ENCODE measurements at regions not wholly inside any gene's neighbourhood (a gene's known extent, or its start where the extent isn't known, plus 50 kb on each side); places are given as distances from the start of the nearest gene placed in this dataset.
"Not testable (repeated sequence)": the region's sequence is repeated elsewhere in the genome, so short reads cannot be mapped to it uniquely, and the experiment has no call there.

- H3K9me3 ChIP-seq (ENCODE audit: control insufficient read depth, insufficient read depth, low read length); H3K4me3 ChIP-seq (ENCODE audit: low read length); H3K27me3 Mint-ChIP-seq (ENCODE audit: low read depth in 2 of 2); H3K27me3 ChIP-seq (ENCODE audit: control insufficient read depth, insufficient read depth, low read length); H3K27ac ChIP-seq (ENCODE audit: low read length); ATAC-seq; H3K9me3 Mint-ChIP-seq; H3K4me1 ChIP-seq (ENCODE audit: control insufficient read depth, insufficient read depth, low read length); H3K36me3 Mint-ChIP-seq; intact Hi-C loops (cut with micrococcal nuclease); H3K4me3 Mint-ChIP-seq; H3K36me3 ChIP-seq (ENCODE audit: control insufficient read depth, insufficient read depth, low read length); DNase-seq; H3K27ac Mint-ChIP-seq; H3K4me1 Mint-ChIP-seq: not testable (repeated sequence)
- 40% methylated on average over 4 of the region's 10 CpGs for WGBS (ENCODE audit: insufficient coverage)
Measured at GRCh38 chr22:12541412-12542170, 2986.4 kb upstream of the OR11H1 start.

- H3K27me3 ChIP-seq (ENCODE audit: control insufficient read depth, insufficient read depth, low read length); intact Hi-C loops (cut with micrococcal nuclease); H3K9me3 ChIP-seq (ENCODE audit: control insufficient read depth, insufficient read depth, low read length); H3K27ac ChIP-seq (ENCODE audit: low read length); H3K4me1 ChIP-seq (ENCODE audit: control insufficient read depth, insufficient read depth, low read length); ATAC-seq; DNase-seq; H3K4me3 ChIP-seq (ENCODE audit: low read length); H3K9me3 Mint-ChIP-seq; H3K36me3 ChIP-seq (ENCODE audit: control insufficient read depth, insufficient read depth, low read length); H3K4me3 Mint-ChIP-seq; H3K36me3 Mint-ChIP-seq; H3K27ac Mint-ChIP-seq; H3K4me1 Mint-ChIP-seq; H3K27me3 Mint-ChIP-seq (ENCODE audit: low read depth in 2 of 2): not testable (repeated sequence)
- 81% methylated on average over 4 of the region's 5 CpGs for WGBS (ENCODE audit: insufficient coverage)
Measured at GRCh38 chr22:12553366-12553765, 2974.6 kb upstream of the OR11H1 start.

- H3K36me3 Mint-ChIP-seq; H3K27ac Mint-ChIP-seq; H3K4me1 ChIP-seq (ENCODE audit: control insufficient read depth, insufficient read depth, low read length); H3K36me3 ChIP-seq (ENCODE audit: control insufficient read depth, insufficient read depth, low read length); DNase-seq; H3K4me1 Mint-ChIP-seq; H3K27ac ChIP-seq (ENCODE audit: low read length); H3K4me3 ChIP-seq (ENCODE audit: low read length); H3K4me3 Mint-ChIP-seq; H3K9me3 ChIP-seq (ENCODE audit: control insufficient read depth, insufficient read depth, low read length); H3K27me3 Mint-ChIP-seq (ENCODE audit: low read depth in 2 of 2); ATAC-seq; H3K27me3 ChIP-seq (ENCODE audit: control insufficient read depth, insufficient read depth, low read length); H3K9me3 Mint-ChIP-seq; intact Hi-C loops (cut with micrococcal nuclease): not testable (repeated sequence)
- WGBS (ENCODE audit: insufficient coverage) = 87% methylated on average over 3 of the region's 9 CpGs
Measured at GRCh38 chr22:12554648-12555192, 2973.3 kb upstream of the OR11H1 start.

GRCh38 chr22:12571500-12571899 is 2956.5 kb upstream of the OR11H1 start:
- H3K9me3 Mint-ChIP-seq; H3K36me3 Mint-ChIP-seq; DNase-seq; H3K36me3 ChIP-seq (ENCODE audit: control insufficient read depth, insufficient read depth, low read length); H3K4me1 ChIP-seq (ENCODE audit: control insufficient read depth, insufficient read depth, low read length); ATAC-seq; H3K27ac ChIP-seq (ENCODE audit: low read length); intact Hi-C loops (cut with micrococcal nuclease); H3K27ac Mint-ChIP-seq; H3K4me3 ChIP-seq (ENCODE audit: low read length); H3K27me3 Mint-ChIP-seq (ENCODE audit: low read depth in 2 of 2); H3K27me3 ChIP-seq (ENCODE audit: control insufficient read depth, insufficient read depth, low read length); H3K4me1 Mint-ChIP-seq; H3K9me3 ChIP-seq (ENCODE audit: control insufficient read depth, insufficient read depth, low read length); H3K4me3 Mint-ChIP-seq: not testable (repeated sequence)

GRCh38 chr22:12579655-12580054 is 2948.3 kb upstream of the OR11H1 start:
- intact Hi-C loops (cut with micrococcal nuclease); H3K27ac ChIP-seq (ENCODE audit: low read length); H3K4me3 Mint-ChIP-seq; H3K9me3 Mint-ChIP-seq; DNase-seq; ATAC-seq; H3K4me3 ChIP-seq (ENCODE audit: low read length); H3K4me1 ChIP-seq (ENCODE audit: control insufficient read depth, insufficient read depth, low read length); H3K27me3 ChIP-seq (ENCODE audit: control insufficient read depth, insufficient read depth, low read length); H3K36me3 Mint-ChIP-seq; H3K27me3 Mint-ChIP-seq (ENCODE audit: low read depth in 2 of 2); H3K4me1 Mint-ChIP-seq; H3K27ac Mint-ChIP-seq; H3K9me3 ChIP-seq (ENCODE audit: control insufficient read depth, insufficient read depth, low read length); H3K36me3 ChIP-seq (ENCODE audit: control insufficient read depth, insufficient read depth, low read length): not testable (repeated sequence)
- no CpG with 5 or more reads among the region's 3 CpGs for WGBS (ENCODE audit: insufficient coverage)

- H3K4me3 Mint-ChIP-seq; H3K4me1 ChIP-seq (ENCODE audit: control insufficient read depth, insufficient read depth, low read length); H3K27ac Mint-ChIP-seq; H3K9me3 ChIP-seq (ENCODE audit: control insufficient read depth, insufficient read depth, low read length); H3K27me3 Mint-ChIP-seq (ENCODE audit: low read depth in 2 of 2); H3K4me1 Mint-ChIP-seq; ATAC-seq; H3K36me3 Mint-ChIP-seq; H3K36me3 ChIP-seq (ENCODE audit: control insufficient read depth, insufficient read depth, low read length); DNase-seq; H3K4me3 ChIP-seq (ENCODE audit: low read length); H3K27ac ChIP-seq (ENCODE audit: low read length); H3K9me3 Mint-ChIP-seq; intact Hi-C loops (cut with micrococcal nuclease); H3K27me3 ChIP-seq (ENCODE audit: control insufficient read depth, insufficient read depth, low read length): not testable (repeated sequence)
- WGBS (ENCODE audit: insufficient coverage) = 74% methylated on average over 15 of the region's 17 CpGs
Measured at GRCh38 chr22:12584457-12584856, 2943.5 kb upstream of the OR11H1 start.

- H3K27ac ChIP-seq (ENCODE audit: low read length); H3K4me1 Mint-ChIP-seq; H3K36me3 ChIP-seq (ENCODE audit: control insufficient read depth, insufficient read depth, low read length); H3K4me1 ChIP-seq (ENCODE audit: control insufficient read depth, insufficient read depth, low read length); ATAC-seq; H3K27me3 Mint-ChIP-seq (ENCODE audit: low read depth in 2 of 2); intact Hi-C loops (cut with micrococcal nuclease); H3K9me3 ChIP-seq (ENCODE audit: control insufficient read depth, insufficient read depth, low read length); H3K27ac Mint-ChIP-seq; H3K27me3 ChIP-seq (ENCODE audit: control insufficient read depth, insufficient read depth, low read length); DNase-seq; H3K4me3 ChIP-seq (ENCODE audit: low read length); H3K4me3 Mint-ChIP-seq: not testable (repeated sequence)
- peaks cover 12% of the 10 kb centered on the region for H3K36me3 Mint-ChIP-seq
- WGBS (ENCODE audit: insufficient coverage) = 82% methylated on average over 3 of the region's 5 CpGs
- H3K9me3 Mint-ChIP-seq = peaks cover 3 to 14% of the 10 kb centered on the region in 2 donors
Measured at GRCh38 chr22:12584874-12585273, 2943.1 kb upstream of the OR11H1 start.

- H3K9me3 Mint-ChIP-seq = peaks cover 25 to 28% of the 10 kb centered on the region in 2 donors
- H3K4me3 Mint-ChIP-seq = not testable (repeated sequence)
Measured at GRCh38 chr22:12595724-12596123, 2932.3 kb upstream of the OR11H1 start.

More at GRCh38 chr22:12595724-12596123, 2932.3 kb upstream of the OR11H1 start:
- H3K4me3 ChIP-seq (ENCODE audit: low read length); H3K27ac Mint-ChIP-seq; H3K36me3 ChIP-seq (ENCODE audit: control insufficient read depth, insufficient read depth, low read length); H3K27me3 ChIP-seq (ENCODE audit: control insufficient read depth, insufficient read depth, low read length); DNase-seq; H3K27me3 Mint-ChIP-seq (ENCODE audit: low read depth in 2 of 2); intact Hi-C loops (cut with micrococcal nuclease); H3K4me1 ChIP-seq (ENCODE audit: control insufficient read depth, insufficient read depth, low read length); ATAC-seq; H3K4me1 Mint-ChIP-seq; H3K27ac ChIP-seq (ENCODE audit: low read length): not testable (repeated sequence)
- 79% methylated on average over 13 of the region's 13 CpGs for WGBS (ENCODE audit: insufficient coverage)
- H3K36me3 Mint-ChIP-seq = peaks cover 21% of the 10 kb centered on the region
- H3K9me3 ChIP-seq (ENCODE audit: control insufficient read depth, insufficient read depth, low read length) = peaks cover 13% of the 10 kb centered on the region
